Coronary artery (tissue), 2 donors: ENCODE measurements at regions not wholly inside any gene's neighbourhood (a gene's known extent, or its start where the extent isn't known, plus 50 kb on each side); places are given as distances from the start of the nearest gene placed in this dataset.
"Not testable (repeated sequence)": the region's sequence is repeated elsewhere in the genome, so short reads cannot be mapped to it uniquely, and the experiment has no call there.

Experiments
- DNase-seq: peaks from one replicate; pipeline ENCODE4 v3.0.0-alpha.2; 2017; ENCODE audit warnings: low spot score
- H3K27ac ChIP-seq, 2 donors: fragments of 200-600 bp; sonication (generic); one replicate each; pipeline ENCODE4 v1.5.1; 2016 to 2019
- H3K4me3 ChIP-seq: fragments of 200-600 bp; sonication (generic); 2 replicates; pipeline ENCODE4 v1.5.1; 2016; ENCODE audit warnings: mild to moderate bottlenecking, moderate library complexity
- CTCF ChIP-seq: fragments of 200-600 bp; sonication (generic); IDR thresholded peaks from one replicate; pipeline ENCODE4 v1.5.1; 2019; ENCODE audit warnings: antibody characterized with exemption

DNA sequence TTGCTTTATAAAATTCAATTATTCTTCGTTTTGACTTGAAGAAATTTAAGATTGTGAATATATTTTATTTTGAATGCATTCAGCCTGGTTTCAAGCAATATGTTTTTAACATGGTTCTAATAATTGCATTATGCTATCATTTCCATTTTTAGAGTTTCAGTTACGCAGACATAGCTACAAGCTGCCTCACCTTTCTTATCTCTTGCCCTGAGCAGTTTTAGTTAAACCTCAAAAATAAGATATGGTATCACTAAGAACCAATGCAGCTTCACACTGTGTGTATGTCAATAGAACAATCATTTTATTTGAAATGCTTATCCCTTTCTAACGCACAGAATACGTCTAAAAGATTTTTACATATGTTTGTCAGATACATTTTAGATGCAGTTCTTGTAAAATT is 632.6 kb upstream of the KCND2 start:
- TF ChIP-seq CTCF, result no peak
- no peak overlapping the region for H3K27ac ChIP-seq
- no peak overlapping the region for H3K4me3 ChIP-seq
- no peak for DNase-seq

- DNase-seq, result no peak
- no peak for TF ChIP-seq CTCF
- H3K27ac ChIP-seq, result no peak overlapping the region
- H3K4me3 ChIP-seq, result no peak overlapping the region
Observed at GRCh38 chr7:119640861-119641260, 632.1 kb upstream of the KCND2 start.

DNA sequence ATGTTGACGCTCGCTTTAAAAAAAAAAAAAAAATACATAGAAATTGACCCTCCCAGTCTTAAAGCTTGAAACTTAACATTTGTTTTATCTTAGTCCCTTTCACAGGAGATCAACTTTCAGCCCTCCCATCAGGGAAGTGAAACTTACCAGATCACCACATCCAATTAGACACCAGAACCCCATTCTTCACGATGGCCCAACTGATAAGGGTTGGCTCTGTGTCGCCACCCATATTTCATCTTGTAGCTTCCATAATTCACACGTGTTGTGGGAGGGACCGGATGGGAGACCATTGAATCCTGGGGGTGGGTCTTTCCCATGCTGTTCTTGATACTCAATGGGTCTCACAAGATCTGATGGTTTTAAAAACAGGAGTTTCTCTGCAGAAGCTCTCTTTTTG is 629.4 kb upstream of the KCND2 start:
- TF ChIP-seq CTCF, result no peak
- no peak for DNase-seq
- no peak overlapping the region for H3K4me3 ChIP-seq
- H3K27ac ChIP-seq, result no peak overlapping the region

DNA sequence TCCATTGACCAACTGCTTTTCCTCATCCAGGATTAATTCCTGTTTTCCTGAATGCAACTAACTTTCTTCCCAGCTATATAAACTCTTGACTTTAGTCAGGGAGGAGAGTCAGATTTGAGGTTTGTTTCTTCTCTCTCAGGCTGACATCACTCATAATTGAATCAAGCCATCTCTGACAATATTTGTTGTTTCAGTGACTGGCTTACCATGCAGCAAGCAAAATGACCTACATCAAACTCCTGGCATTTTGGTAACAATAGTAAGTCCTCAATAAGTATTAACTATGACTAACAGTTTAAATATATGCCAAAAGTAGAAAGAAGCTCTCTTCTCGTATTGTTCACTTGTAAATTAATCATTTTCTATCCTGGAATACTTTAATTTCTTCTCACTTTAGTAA is 625.7 kb upstream of the KCND2 start:
- no peak for TF ChIP-seq CTCF
- no peak for DNase-seq
- H3K4me3 ChIP-seq, result no peak overlapping the region
- H3K27ac ChIP-seq, result no peak overlapping the region

- not testable (repeated sequence) for DNase-seq, H3K4me3 ChIP-seq, H3K27ac ChIP-seq
Observed at GRCh38 chr7:119648752-119649151, 624.2 kb upstream of the KCND2 start.

- Histone ChIP-seq H3K4me3 (no peak overlapping the region), H3K27ac (no peak overlapping the region)
- no peak for DNase-seq
- no peak for TF ChIP-seq CTCF
Observed at GRCh38 chr7:119660080-119660479, 612.9 kb upstream of the KCND2 start.

GRCh38 chr7:119664601-119665000 is 608.4 kb upstream of the KCND2 start:
- no peak overlapping the region for H3K4me3 ChIP-seq
- no peak for DNase-seq
- H3K27ac ChIP-seq, result no peak overlapping the region
- no peak for TF ChIP-seq CTCF

DNA sequence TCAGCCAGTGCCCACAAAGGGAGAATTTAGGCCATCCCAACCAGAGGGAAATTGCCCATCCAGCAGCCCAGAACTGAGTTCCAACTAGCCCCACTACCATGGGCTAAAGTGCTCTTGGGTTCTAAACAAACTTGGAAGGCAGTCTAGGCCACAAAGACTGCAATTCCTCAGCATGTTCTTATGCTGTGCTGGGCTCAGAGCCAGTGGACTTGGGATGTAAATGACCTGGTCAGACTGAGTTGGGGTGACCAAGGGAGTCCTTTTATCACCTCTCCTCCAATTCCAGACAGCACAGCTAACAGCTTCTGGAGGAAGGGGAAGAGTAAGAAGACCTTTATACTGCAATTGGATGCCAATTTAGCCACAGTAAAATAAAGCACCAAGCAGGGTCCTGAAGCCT is 607.2 kb upstream of the KCND2 start:
- Histone ChIP-seq H3K27ac (no peak overlapping the region), H3K4me3 (no peak overlapping the region)
- TF ChIP-seq CTCF, result no peak
- no peak for DNase-seq
